SH-SY5Y (cell line): ENCODE measurements at regions not wholly inside any gene's neighbourhood (a gene's known extent, or its start where the extent isn't known, plus 50 kb on each side); places are given as distances from the start of the nearest gene placed in this dataset.

ENCODE experiments used
- GATA2 ChIP-seq: IDR thresholded peaks from 2 replicates; pipeline ENCODE4 v1.6.1; 2011; ENCODE audit warnings: mild to moderate bottlenecking, low read depth, low read length
- GATA3 ChIP-seq: IDR thresholded peaks from 2 replicates; pipeline ENCODE4 v1.6.1; 2011; ENCODE audit warnings: low read depth, mild to moderate bottlenecking, low read length, moderate library complexity

DNA sequence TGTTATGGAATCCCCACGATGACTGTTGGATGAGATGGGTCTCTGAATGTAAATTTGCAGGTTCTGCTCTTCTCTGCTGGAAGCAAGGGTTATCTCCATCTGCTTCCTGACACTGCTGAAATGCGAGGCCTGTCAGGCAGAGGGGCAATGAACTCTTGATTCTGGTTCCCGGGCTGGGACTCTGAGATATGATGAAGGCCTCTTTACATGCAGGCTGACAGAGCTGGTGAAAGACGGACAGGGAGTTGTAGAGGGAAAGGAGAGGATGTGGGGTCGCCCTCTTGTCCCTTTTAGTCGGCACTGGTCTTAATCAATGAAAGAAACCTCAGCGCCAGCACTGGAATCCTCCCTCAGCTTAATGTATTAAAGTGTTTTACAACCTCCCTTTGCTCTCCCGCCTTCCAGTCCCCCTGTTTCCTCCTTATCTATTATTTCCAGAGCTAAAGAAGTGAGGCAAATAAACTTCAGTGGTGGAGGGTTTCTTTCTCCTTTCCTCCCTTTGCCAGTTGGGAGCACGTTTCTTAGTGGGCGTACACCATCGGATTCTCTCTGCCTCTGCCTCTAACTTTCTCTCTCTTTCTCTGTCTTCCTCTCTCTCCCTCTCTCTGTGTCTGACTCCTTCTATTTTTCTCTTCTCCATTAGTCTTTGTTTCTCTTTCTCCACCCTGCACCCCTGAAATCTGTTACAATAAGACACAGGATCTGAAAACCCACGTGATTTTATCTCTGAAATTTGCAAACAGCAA, 145.6 kb downstream of the BAMBI start:
- no peak for TF ChIP-seq GATA3
- TF ChIP-seq GATA2: no peak

DNA sequence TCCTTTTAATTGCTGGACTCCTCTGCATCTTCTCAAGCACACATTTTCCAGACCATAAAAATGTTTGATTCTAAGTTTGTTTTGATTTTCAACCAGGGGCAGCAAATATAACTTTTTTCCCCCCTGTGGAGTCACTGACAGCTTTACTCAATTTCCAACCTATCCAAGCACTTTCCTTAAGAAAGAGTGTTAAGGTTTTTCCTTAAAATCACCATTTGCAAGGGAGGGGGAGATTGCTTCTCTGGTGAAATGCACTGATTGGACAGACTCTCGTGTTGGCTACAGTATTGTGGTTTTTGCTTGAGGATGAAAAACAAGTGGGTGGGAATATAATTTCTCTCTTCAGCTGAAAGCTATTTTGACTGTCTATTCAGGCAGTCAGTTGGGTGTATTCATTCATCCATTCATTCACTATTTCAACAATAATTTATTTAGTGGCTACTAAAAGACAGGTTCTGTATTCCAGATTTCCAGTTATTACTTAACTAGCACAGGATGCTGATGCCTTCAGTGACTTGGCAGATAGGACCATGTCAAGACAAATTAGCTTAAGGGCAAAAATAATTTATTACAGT, 146.3 kb downstream of the BAMBI start:
- TF ChIP-seq GATA3 (no peak), GATA2 (no peak)

DNA sequence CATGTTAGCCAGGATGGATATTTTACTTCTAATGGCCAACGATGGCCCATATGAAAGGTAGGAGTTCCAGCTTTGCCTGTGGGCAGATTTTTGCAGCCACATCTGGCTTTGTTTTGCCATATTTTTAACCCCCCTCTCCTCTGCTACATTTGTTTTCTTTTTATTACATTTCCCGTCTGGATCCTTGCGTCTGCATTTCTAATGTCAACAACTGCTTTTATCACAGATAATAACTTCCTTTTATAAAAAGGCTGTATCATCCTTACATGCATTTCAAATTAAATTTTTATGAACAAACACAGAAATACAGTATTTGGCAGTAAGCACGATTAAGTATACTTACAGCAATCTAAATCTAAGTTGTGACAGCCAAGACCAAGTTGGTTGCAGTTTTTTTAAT, 156.0 kb downstream of the BAMBI start:
- TF ChIP-seq GATA2: no peak
- TF ChIP-seq GATA3: no peak

DNA sequence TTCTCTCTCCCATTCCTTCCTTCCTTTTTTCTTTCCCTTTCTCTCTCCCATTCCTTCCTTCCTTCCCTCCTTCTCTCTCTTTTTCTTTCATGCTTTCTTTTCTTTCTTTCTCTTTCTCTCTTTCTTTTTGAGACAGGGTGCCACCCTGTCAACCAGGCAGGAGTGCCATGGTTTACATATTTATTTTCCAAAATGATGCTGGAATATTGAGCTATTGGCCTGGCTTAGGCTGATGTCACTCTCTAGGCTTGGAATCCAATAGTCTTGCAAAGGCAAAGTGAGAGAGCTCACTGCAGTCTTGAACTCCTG, 159.1 kb downstream of the BAMBI start:
- TF ChIP-seq GATA3: no peak
- TF ChIP-seq GATA2: no peak

DNA sequence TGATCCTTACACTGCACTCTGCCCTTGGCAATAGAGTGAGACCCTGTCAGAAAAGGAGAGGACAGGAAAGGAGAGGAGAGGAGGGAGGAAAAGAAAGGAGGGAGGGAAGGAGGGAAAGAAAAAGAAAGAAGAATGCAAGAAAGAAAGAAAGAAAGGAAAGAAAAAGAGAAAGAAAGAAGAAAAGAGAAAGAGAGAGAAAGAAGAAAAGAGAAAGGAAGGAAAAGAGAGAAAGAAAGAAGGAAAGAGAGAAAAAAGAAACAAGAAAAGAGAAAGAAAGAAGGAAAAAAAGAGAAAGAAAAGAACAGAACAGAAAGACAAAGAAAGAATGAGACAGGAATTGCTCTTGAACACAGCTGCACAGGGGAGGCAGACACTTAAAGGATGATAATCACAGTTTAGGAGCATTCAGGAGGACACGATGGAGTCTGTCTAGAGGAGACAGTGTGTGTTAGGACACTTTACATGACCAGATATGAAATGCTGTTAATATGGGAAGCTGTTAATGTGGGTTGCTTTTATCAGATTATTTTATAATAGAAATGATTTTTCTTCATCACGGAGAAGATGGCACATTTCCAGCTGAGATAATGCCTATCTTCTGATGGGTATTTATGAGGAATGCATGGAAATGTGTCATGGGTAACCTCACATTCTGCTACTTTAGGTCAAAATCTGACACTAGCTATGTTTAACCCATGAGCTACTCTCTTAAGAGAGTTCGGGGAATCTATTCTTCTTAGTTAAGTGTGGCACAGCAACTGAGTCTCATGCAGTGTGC, 160.5 kb downstream of the BAMBI start:
- TF ChIP-seq GATA2: no peak
- TF ChIP-seq GATA3: no peak

DNA sequence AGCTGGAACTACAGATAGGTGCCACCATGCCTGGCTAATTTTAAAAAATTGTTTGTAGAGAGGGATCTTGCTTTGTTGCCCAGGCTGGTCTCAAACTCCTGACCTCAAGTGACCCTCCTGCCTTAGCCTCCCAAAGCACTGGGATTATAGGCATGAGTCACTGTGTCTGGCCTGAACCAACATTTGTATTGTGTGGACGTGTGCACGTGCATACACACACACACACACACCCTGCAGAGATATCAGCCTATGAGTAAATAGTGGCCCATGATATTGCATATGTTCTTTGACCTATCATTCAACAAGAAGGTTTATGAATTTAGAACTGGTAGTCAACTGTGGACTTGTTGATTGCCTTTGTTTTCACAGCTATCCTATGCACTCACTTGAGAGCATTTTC, 161.6 kb downstream of the BAMBI start:
- TF ChIP-seq GATA2 (no peak), GATA3 (no peak)

DNA sequence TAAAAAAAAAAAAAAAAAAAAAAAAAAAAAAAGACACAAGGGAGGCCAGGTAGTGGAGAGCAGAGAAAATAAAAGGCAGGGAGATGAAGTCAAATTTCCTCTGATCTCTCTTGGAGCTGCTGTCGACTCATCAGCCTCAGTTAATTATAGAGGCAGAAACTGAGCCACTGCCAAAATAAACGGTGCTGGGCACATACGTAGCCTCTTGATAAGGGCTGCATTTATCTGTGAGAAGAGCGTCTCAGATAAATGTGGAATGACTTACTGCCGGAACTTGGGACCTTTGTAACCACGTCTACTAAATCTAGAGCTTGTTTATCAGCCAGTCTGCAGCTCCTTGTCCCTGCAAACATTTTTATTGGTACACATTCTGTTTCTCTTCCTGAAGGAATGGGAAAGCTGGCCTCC, 162.3 kb downstream of the BAMBI start:
- TF ChIP-seq GATA2: peak; percentile 65
- TF ChIP-seq GATA3: no peak

DNA sequence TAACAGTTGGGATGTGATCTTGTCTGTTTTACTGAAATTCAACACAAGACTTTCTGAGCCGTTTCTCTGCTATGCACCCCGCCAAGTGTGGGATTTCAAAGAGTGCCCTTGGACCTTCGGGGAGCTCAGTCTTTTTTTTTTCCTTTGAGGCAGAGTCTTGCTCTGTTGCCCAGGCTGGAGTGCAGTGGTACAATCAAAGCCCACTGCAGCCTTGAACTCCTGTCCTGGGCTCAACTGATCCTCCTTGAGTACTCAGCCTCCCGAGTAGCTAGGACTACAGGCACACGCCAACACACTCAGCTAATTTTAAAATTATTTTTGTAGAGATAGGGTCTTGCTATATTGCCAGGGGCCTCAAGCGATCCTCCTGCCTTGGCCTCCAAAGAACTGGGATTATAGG, 162.9 kb downstream of the BAMBI start:
- TF ChIP-seq GATA3: no peak
- TF ChIP-seq GATA2: no peak

DNA sequence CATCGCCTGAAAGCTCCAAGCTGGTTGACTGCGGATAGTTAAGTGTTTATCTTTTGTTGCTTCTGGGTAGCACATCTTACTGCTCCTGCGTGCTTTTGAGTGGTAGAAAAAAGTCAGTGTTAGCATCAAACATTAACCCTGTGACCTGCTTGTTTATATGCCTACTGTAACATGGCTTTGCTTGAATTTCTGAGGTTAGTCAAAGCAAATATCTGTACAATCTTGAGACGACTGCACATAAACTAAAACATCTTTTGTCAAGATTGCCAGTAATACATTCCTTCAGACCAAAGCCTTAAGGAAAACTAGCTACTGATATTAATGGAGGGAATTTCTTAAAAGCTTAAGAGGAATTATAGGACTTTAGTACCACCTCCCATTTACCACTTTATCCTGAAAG, 163.7 kb downstream of the BAMBI start:
- TF ChIP-seq GATA3 (no peak), GATA2 (no peak)

DNA sequence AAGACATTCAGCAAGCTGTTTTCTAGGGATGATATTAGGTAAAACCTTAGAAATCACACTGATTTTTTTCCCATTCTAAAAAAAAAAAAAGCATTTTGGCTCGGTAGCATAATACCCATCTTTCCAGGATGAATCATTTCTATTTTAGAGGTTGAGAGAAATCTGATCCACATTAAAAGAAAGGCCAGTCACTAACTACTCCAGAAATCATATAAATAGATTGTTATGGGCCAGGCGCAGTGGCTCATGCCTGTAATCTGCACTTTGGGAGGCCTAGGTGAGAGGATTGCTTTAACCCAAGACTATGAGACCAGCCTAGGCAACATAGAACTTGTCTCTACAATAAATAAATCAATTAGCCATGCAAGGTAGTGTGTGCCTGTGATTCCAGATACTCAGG, 164.3 kb downstream of the BAMBI start:
- TF ChIP-seq GATA2: no peak
- TF ChIP-seq GATA3: no peak

DNA sequence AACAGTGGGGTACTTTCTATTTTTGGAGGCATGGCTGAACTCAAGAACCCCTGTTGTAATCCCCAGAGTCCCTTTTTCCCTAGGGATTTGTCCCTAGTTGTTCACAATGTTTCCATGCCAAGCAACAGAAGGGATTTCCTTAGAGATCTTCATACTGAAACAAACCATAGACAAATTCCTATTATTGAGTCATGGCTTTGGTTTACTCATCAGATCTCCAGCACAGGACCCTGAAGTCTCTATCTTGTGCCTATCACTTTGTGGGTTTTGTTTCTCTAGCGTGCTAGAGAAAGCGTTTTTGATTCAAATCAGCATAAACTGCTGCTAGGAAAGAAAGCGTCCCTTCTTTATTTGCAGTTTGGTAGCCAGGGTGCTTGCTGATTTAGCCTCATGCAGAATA, 165.0 kb downstream of the BAMBI start:
- TF ChIP-seq GATA2 (no peak), GATA3 (no peak)

DNA sequence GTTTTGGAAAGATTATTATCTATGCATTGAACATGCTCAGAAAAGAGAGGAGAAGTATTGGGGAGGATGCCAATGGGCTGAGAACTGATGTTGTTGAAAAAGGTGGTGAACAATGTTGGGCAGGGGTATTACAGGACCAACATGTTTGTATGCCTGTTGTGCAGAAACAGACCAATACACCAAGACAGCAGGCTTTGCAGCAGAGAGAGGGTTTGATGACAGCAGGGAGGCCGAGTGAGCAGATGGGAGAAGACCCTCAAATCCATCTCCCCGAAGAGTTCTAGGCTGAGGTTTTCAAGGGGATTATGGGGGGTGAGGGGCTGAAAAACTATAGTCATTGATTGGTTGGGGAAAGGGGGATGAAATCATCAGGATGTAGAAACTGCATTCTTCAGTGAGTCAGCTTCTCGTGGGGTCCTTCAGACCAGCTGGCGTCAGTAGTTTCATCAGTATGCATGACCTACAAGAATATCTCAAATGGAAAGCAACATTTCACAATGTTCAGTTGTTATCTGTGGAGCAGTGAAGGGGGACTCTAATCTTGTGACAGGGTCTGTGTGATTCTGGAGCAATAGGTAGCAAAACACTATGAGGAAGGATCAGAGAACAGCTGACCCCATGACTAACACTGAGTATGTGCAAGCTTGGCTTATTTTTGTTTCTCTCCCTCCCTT, 167.8 kb downstream of the BAMBI start:
- TF ChIP-seq GATA2: no peak
- TF ChIP-seq GATA3: no peak

DNA sequence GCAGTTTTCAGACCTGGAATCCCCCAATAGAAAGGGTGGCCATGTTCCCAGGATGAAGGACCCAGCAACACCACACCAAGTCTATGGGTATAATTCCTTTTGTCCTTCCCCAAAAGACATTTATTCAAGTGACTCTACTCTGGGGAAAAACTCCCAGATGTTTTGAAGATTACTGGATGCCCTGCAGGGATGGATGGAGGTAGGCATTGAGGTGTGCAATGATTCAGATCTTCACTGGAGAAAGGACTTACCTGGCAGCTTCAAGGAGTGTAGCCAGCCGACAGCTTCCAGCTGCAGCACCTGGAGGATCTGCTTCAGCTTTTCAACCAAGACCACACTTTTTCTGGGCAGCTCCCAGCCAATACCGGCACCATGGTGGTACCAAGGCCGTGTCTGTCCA, 172.0 kb downstream of the BAMBI start:
- no peak for TF ChIP-seq GATA2
- TF ChIP-seq GATA3: no peak

DNA sequence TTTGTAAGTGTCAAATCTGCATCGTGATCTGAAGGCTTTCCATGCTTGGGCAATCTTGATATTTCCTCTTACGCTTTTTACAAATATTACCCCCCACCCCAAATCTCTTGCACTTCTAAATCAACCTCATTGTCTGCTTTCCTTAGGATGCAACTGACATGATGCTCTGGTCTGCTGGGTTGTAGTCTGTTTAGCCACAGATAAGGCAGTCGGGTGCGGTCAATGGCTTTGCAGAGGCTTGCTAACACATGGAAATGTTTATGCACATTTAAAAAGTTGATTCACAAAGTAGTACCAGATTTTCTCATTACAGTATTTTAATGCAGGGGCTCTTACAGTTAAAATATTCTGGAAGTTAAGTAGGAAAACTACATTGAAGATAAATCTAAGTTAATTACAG, 172.5 kb downstream of the BAMBI start:
- TF ChIP-seq GATA2: peak; percentile 54
- no peak for TF ChIP-seq GATA3
